ENCODE measurements at regions not wholly inside any gene's neighbourhood (a gene's known extent, or its start where the extent isn't known, plus 50 kb on each side); places are given as distances from the start of the nearest gene placed in this dataset.

GRCh38 chr2:43107679-43108078, 118.7 kb downstream of the ZFP36L2 start:
- WGBS: 81% methylated on average over 4 of the region's 4 CpGs
- Histone ChIP-seq H3K9me3 (ENCODE audit: control insufficient read depth in 4 of 4, low read length in 3 of 4) (no peaks in the 10 kb centered on the region), H3K36me3 (ENCODE audit: control insufficient read depth in 4 of 4, insufficient read depth in 3 of 4, low read depth in 1 of 4, low read length in 3 of 4) (no peaks in the 10 kb centered on the region), H3K9ac (ENCODE audit: low read depth in 1 of 2, low read length in 2 of 2) (no peak overlapping the region), H3K27me3 (ENCODE audit: control insufficient read depth in 4 of 4, insufficient read depth in 4 of 4, low read length in 3 of 4) (no peaks in the 10 kb centered on the region), H3K4me1 (ENCODE audit: control insufficient read depth in 4 of 4, insufficient read depth in 4 of 4, low read length in 3 of 4) (peaks cover 0 to 5% (median 4%) of the 10 kb centered on the region in 4 donors), H3K27ac (ENCODE audit: low read depth in 1 of 2, low read length in 2 of 2) (peak overlapping the region; percentile 53 to 56), H3K4me3 (ENCODE audit: low read depth in 1 of 3, low read length in 3 of 3) (no peak overlapping the region)
- no peak for TF ChIP-seq TAF1 (conservative IDR thresholded peaks at IDR 0.05)
- peak; percentile 53 for TF ChIP-seq NR2F2 (IDR thresholded peaks at IDR 0.05)
- no peak for DNase-seq (ENCODE audit: low spot score)

- Histone ChIP-seq H3K9ac (ENCODE audit: low read depth in 1 of 2, low read length in 2 of 2) (peak overlapping the region in 1 of 2 donors; percentile 20), H3K27me3 (ENCODE audit: control insufficient read depth in 4 of 4, insufficient read depth in 4 of 4, low read length in 3 of 4) (no peaks in the 10 kb centered on the region), H3K9me3 (ENCODE audit: control insufficient read depth in 4 of 4, low read length in 3 of 4) (no peaks in the 10 kb centered on the region), H3K36me3 (ENCODE audit: control insufficient read depth in 4 of 4, insufficient read depth in 3 of 4, low read depth in 1 of 4, low read length in 3 of 4) (no peaks in the 10 kb centered on the region), H3K4me1 (ENCODE audit: control insufficient read depth in 4 of 4, insufficient read depth in 4 of 4, low read length in 3 of 4) (peaks cover 0 to 5% (median 4%) of the 10 kb centered on the region in 4 donors), H3K27ac (ENCODE audit: low read depth in 1 of 2, low read length in 2 of 2) (peak overlapping the region; percentile 56 to 62), H3K4me3 (ENCODE audit: low read depth in 1 of 3, low read length in 3 of 3) (no peak overlapping the region)
- 77% methylated on average over 10 of the region's 10 CpGs for WGBS
- TF ChIP-seq FOXA1 (IDR thresholded peaks at IDR 0.05) (no peak), RAD21 (IDR thresholded peaks at IDR 0.05) (no peak), GABPA (IDR thresholded peaks at IDR 0.05 in 1 of 2, conservative IDR thresholded peaks at IDR 0.05 in 1 of 2) (no peak), RXRA (IDR thresholded peaks at IDR 0.05) (no peak), HNF4G (IDR thresholded peaks at IDR 0.05) (no peak), NR2F2 (IDR thresholded peaks at IDR 0.05) (no peak), FOXA2 (IDR thresholded peaks at IDR 0.05) (no peak), REST (IDR thresholded peaks at IDR 0.05) (no peak), JUND (IDR thresholded peaks at IDR 0.05) (no peak), ATF3 (IDR thresholded peaks at IDR 0.05) (no peak), CTCF (IDR thresholded peaks at IDR 0.05; ENCODE audit: low read depth, low read length, missing input control) (no peak), HNF4A (conservative IDR thresholded peaks at IDR 0.05) (no peak), ZBTB33 (IDR thresholded peaks at IDR 0.05) (no peak), MAX (IDR thresholded peaks at IDR 0.05) (no peak), TAF1 (conservative IDR thresholded peaks at IDR 0.05) (no peak), SP1 (IDR thresholded peaks at IDR 0.05) (no peak)
- DNase-seq (ENCODE audit: low spot score): no peak
Measured at GRCh38 chr2:43106559-43107527, 119.6 kb downstream of the ZFP36L2 start.

Measured in liver (tissue), 8 donors.